ENCODE measurements at regions not wholly inside any gene's neighbourhood (a gene's known extent, or its start where the extent isn't known, plus 50 kb on each side); places are given as distances from the start of the nearest gene placed in this dataset.

DNA sequence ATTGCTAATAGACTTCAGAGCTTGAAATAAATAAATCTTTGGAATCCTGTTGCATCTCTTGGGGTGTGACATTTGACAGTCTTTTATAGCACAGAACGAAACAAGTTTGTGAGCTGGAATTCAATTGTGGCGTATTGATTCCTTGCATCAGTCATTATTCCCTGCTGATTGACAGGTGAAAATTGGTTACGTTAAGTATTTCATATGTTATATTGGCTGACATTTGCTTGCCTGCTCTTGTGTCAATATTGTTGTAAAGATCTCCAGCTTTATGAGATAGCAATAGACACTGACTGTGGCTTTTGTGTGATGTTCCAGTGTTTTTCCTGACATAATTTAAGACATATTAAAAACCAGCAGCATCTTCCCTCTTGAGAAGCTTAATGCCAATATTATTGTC is 644.4 kb upstream of the FAM241A start:
- TF ChIP-seq POLR2A (IDR thresholded peaks at IDR 0.05; ENCODE audit: low read depth, low read length) (no peak), EZH2 (IDR thresholded peaks at IDR 0.05; ENCODE audit: borderline replicate concordance, low read depth, low read length, severe bottlenecking) (no peak), POLR2AphosphoS5 (IDR thresholded peaks at IDR 0.05; ENCODE audit: insufficient read depth, low read depth, low read length) (no peak)
- TF ChIP-seq, protein P1, sequence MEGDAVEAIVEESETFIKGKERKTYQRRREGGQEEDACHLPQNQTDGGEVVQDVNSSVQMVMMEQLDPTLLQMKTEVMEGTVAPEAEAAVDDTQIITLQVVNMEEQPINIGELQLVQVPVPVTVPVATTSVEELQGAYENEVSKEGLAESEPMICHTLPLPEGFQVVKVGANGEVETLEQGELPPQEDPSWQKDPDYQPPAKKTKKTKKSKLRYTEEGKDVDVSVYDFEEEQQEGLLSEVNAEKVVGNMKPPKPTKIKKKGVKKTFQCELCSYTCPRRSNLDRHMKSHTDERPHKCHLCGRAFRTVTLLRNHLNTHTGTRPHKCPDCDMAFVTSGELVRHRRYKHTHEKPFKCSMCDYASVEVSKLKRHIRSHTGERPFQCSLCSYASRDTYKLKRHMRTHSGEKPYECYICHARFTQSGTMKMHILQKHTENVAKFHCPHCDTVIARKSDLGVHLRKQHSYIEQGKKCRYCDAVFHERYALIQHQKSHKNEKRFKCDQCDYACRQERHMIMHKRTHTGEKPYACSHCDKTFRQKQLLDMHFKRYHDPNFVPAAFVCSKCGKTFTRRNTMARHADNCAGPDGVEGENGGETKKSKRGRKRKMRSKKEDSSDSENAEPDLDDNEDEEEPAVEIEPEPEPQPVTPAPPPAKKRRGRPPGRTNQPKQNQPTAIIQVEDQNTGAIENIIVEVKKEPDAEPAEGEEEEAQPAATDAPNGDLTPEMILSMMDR (IDR thresholded peaks at IDR 0.05; ENCODE audit: extremely low read depth in 1 of 2, insufficient read depth in 1 of 2, low read depth in 1 of 2, low read length in 2 of 2), result no peak

All from endothelial cell of umbilical vein (primary cell).